ENCODE measurements at regions not wholly inside any gene's neighbourhood (a gene's known extent, or its start where the extent isn't known, plus 50 kb on each side); places are given as distances from the start of the nearest gene placed in this dataset. TPM values are rescaled to one million over a fixed set of nuclear protein-coding genes. Genes with fewer than 3 reads are reported as not detected.
A peak's percentile ranks its signal among the peaks of the same experiment; 100 is the strongest.

DNA sequence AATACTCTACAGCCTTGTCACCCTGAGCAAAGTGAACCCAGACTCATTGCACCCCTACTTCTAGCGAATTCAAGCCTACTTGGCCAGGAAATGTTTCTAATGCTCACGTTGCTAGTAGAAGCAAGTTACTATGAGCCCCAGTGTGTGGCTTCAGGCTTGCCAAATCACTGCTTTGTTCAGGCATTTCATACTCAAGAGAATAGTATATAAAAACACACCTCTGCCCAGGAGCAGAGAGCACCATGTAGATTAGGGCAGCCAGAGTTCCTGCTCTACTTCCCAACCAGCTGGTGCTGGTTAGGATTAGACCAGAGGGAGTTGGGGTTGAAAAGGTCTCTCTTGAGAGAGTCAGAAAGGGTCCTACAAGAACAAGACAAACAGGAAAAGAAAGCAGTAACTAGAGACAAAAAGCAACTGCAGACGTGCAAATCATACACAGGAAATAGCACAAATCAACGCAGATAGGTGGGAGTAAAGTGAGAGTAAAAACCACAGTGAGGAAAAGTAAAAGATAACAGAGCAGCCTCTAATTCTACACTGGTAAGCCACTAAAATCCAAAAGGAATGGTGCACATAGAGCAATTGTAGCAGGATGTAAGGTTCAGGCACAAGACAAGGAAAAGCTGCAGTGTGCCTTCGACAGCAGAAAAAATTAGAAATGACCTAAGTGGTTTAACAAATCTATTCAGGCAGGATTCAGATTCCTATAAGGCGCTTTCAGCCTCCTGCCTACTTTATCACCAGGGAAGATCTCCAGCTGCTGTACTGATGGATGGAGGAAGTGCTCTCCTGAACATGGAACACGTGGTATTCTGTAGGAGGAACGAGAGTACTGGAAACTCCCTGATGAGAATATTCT is 49.6 kb upstream of the KIF2A start:
- peak; percentile 60 for FAIRE-seq
- BruUV-seq (replicated peaks) = no TSS peak
- H3K27ac ChIP-seq (ENCODE audit: insufficient read depth, low read depth, low read length) = peak overlapping the region; percentile 36
- peak; percentile 57 for DNase-seq (ENCODE audit: low read depth, low spot score)
- H3K9ac ChIP-seq (replicated peaks; ENCODE audit: extremely low read depth, insufficient read depth, low read length) = no peak overlapping the region
- TF ChIP-seq EZH2 (IDR thresholded peaks at IDR 0.05; ENCODE audit: borderline replicate concordance, low read depth, low read length, severe bottlenecking) (no peak), MYC (IDR thresholded peaks at IDR 0.05; ENCODE audit: low read depth, low read length) (no peak), POLR2A (IDR thresholded peaks at IDR 0.05; ENCODE audit: low read depth, low read length) (no peak), POLR2AphosphoS5 (IDR thresholded peaks at IDR 0.05; ENCODE audit: insufficient read depth, low read depth, low read length) (no peak), GATA2 (IDR thresholded peaks at IDR 0.05; ENCODE audit: insufficient read depth, insufficient read length, low read depth, low read length) (peak; percentile 79)
- TF ChIP-seq, protein P1, sequence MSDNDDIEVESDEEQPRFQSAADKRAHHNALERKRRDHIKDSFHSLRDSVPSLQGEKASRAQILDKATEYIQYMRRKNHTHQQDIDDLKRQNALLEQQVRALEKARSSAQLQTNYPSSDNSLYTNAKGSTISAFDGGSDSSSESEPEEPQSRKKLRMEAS (IDR thresholded peaks at IDR 0.05; ENCODE audit: insufficient read depth, insufficient read length) = peak; percentile 75
- TF ChIP-seq, protein P2, sequence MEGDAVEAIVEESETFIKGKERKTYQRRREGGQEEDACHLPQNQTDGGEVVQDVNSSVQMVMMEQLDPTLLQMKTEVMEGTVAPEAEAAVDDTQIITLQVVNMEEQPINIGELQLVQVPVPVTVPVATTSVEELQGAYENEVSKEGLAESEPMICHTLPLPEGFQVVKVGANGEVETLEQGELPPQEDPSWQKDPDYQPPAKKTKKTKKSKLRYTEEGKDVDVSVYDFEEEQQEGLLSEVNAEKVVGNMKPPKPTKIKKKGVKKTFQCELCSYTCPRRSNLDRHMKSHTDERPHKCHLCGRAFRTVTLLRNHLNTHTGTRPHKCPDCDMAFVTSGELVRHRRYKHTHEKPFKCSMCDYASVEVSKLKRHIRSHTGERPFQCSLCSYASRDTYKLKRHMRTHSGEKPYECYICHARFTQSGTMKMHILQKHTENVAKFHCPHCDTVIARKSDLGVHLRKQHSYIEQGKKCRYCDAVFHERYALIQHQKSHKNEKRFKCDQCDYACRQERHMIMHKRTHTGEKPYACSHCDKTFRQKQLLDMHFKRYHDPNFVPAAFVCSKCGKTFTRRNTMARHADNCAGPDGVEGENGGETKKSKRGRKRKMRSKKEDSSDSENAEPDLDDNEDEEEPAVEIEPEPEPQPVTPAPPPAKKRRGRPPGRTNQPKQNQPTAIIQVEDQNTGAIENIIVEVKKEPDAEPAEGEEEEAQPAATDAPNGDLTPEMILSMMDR (IDR thresholded peaks at IDR 0.05; ENCODE audit: extremely low read depth in 1 of 2, insufficient read depth in 1 of 2, low read depth in 1 of 2, low read length in 2 of 2) = no peak
- no peak overlapping the region for H3K4me3 ChIP-seq (replicated peaks in 1 of 3; ENCODE audit: insufficient read depth in 1 of 3, low read depth in 1 of 3, low read length in 3 of 3)
- peak overlapping the region; percentile 61 for H2AFZ ChIP-seq (ENCODE audit: low read depth, low read length)
- H3K27me3 ChIP-seq (ENCODE audit: control insufficient read depth in 2 of 2, insufficient read depth in 2 of 2, low read length in 2 of 2) = peaks cover 2 to 3% of the 10 kb centered on the region in 2 experiments
- no peaks in the 10 kb centered on the region for H3K79me2 ChIP-seq (ENCODE audit: control insufficient read depth, insufficient read depth, low read length)
- ChIA-PET POLR2A (no interaction called here), CTCF (no interaction called here)
- H3K9me3 ChIP-seq (replicated peaks; ENCODE audit: control insufficient read depth, insufficient read depth, low read length) = no peaks in the 10 kb centered on the region
- dilution Hi-C loops (cut with MboI; ENCODE audit: extremely low pct_ligation_motif_present, low sequenced_read_pairs) = no loop called here
- intact Hi-C loops (cut with micrococcal nuclease) = no loop called here
- peak overlapping the region; percentile 42 for H3K4me2 ChIP-seq (ENCODE audit: insufficient read depth, low read length)
- no peaks in the 10 kb centered on the region for H3K9me1 ChIP-seq (replicated peaks; ENCODE audit: control insufficient read depth, extremely low read depth, insufficient read depth, low read length)
- H3K4me1 ChIP-seq (ENCODE audit: control insufficient read depth, extremely low read depth, insufficient read depth, low read length) = peaks cover 9% of the 10 kb centered on the region
- no peaks in the 10 kb centered on the region for H4K20me1 ChIP-seq (replicated peaks; ENCODE audit: control insufficient read depth, extremely low read depth, insufficient read depth, low read length)
- no peaks in the 10 kb centered on the region for H3K36me3 ChIP-seq (ENCODE audit: control insufficient read depth in 2 of 2, extremely low read depth in 1 of 2, insufficient read depth in 2 of 2, low read length in 2 of 2)

Small RNAs in the stretch of these regions (small RNA-seq; reads per million reads assigned to genes)
- gene RN7SKP157 (ENCODE audit: insufficient read depth, insufficient read length, low read depth, low replicate concordance) (not detected), gene RNU6-913P (ENCODE audit: insufficient read depth, insufficient read length, low read depth, low replicate concordance) (not detected)
